Lower leg skin (tissue), 3 donors: ENCODE measurements at regions not wholly inside any gene's neighbourhood (a gene's known extent, or its start where the extent isn't known, plus 50 kb on each side); places are given as distances from the start of the nearest gene placed in this dataset.

Source experiments
- POLR2A ChIP-seq, 2 donors: fragments of 450-650 bp; IDR thresholded peaks; one replicate each; pipeline ENCODE4 v1.6.1; 2016 to 2017; ENCODE audit warnings: antibody characterized with exemption in 2 of 2, mild to moderate bottlenecking in 1 of 2, moderate library complexity in 1 of 2
- TF ChIP-seq, protein P1 (sequence below), 3 donors: fragments of 450-650 bp; IDR thresholded peaks; one replicate each; pipeline ENCODE4 v1.5.1; 2016; ENCODE audit warnings: antibody characterized with exemption in 3 of 3, mild to moderate bottlenecking in 3 of 3, moderate library complexity in 2 of 3

DNA sequence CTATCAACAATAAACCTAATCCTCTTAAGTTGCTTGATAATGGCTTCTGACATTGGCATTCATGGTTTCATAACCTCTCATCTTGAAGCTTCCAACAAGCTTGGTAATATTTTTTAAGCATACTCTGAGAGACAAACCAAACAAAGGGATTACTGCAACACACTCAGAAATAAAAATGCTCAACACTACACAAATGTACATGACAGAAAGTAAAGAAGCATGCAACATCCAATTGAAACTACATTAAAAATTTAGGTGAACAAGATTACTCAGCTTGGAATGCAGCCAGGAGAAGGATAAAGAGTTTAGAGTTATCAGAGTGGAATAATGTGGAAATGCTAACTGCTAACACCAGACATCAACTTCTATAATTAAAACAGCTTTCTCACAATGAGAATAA is 1136.6 kb upstream of the PABPC4L start:
- TF ChIP-seq, protein P1, sequence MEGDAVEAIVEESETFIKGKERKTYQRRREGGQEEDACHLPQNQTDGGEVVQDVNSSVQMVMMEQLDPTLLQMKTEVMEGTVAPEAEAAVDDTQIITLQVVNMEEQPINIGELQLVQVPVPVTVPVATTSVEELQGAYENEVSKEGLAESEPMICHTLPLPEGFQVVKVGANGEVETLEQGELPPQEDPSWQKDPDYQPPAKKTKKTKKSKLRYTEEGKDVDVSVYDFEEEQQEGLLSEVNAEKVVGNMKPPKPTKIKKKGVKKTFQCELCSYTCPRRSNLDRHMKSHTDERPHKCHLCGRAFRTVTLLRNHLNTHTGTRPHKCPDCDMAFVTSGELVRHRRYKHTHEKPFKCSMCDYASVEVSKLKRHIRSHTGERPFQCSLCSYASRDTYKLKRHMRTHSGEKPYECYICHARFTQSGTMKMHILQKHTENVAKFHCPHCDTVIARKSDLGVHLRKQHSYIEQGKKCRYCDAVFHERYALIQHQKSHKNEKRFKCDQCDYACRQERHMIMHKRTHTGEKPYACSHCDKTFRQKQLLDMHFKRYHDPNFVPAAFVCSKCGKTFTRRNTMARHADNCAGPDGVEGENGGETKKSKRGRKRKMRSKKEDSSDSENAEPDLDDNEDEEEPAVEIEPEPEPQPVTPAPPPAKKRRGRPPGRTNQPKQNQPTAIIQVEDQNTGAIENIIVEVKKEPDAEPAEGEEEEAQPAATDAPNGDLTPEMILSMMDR (IDR thresholded peaks at IDR 0.05), result no peak
- TF ChIP-seq POLR2A (IDR thresholded peaks at IDR 0.05), result no peak
